Anterior cingulate cortex (tissue), 58 donors: ENCODE measurements at regions not wholly inside any gene's neighbourhood (a gene's known extent, or its start where the extent isn't known, plus 50 kb on each side); places are given as distances from the start of the nearest gene placed in this dataset.
A peak's percentile ranks its signal among the peaks of the same experiment; 100 is the strongest.

Experiments used
- DNase-seq, 58 donors: peaks; one replicate each; lab custom pipeline; 2025; lab: John Stamatoyannopoulos, UW

DNA sequence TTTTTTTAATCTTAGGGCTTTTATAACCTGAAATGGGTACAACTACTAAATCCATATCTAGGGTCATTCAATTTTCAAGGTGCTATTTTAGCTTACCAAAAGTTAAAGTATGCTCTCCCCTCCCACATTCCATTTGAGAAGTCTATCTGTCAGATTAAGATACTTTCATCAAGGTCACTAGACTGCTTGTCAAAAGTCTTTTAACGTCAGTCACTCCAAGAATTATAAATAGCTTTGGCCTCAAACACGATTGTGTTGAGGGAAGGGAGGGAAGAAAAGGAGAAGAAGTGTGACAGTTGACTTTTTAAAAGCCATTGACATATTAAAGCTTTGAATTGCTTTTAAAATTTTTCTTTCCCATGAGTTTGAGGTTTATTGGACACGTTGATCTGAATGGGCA is 175.8 kb downstream of the PTGER3 start:
- DNase-seq, result no peak

DNA sequence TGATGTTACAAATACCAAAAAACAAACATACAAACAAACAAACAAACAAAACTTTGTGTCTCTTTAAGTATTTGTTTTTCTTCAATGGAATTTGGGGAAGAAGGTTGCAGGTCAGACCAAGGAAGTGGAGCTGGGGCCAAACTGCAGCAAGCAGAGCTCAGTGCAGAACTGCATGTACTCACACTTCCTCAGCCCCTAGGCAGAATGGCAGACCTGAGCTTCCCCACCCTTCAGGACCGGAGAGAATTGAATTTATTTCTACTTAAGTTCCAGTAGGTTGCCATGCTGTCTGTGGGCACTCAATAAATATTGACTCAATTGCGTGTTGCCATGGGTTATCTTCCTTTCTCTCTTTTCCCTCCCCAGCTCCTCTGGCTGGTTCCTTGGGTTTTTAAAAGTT is 173.6 kb downstream of the PTGER3 start:
- DNase-seq, result no peak

DNA sequence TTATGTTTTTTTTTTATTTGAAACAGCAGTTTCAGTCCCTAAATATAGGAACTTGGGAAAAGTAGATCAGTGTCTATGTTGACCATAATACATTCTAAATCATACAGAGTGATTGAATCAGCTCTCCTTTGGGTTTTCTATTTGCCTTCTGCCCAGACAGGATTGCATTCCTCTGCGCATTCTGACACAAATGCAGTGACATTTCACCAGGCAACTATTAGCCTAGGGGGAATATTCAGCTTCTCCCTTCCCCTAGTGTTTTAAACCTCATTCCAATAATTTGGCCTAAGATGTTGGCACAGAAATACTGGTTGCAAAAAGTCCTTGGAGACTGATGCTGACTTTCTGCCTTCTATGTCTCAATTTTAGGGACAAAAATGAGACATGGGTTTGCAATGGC is 172.8 kb downstream of the PTGER3 start:
- no peak for DNase-seq

DNA sequence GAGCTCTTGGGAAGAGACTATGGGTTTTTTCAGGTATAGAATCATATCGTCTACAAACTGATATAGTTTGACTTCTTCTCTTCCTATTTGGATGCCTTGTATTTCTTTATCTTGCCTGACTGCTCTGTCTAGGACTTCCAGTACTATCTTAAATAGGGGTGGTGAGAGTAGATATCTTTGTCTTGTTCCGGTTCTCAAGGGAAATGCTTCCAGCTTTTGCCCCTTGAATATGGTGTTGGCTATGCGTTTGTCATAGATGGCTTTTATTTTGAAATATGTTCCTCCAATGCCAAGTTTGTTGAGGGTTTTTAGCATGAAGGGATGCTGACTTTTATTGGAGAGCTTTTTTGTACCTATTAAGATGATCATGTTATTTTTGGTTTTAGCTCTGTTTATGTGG is 170.3 kb downstream of the PTGER3 start:
- no peak for DNase-seq

DNA sequence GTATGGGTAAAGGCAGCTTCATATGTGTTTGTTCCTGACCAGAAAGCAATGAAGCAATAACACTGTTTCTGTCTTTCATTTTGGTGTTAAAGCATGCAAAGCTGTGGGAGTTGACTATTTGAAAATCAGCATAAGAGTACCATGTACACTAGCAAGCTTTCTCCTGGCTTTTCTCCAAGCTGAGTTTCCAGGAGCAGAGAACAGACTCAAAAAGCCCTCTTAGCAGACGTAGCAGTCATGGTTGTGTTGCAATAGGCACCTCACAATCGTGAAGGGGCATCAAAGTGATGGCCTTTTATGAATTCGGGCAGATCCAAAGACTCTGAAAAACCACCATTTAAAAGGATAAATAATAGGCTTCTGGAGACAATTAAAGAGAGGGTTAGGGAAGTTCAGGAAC is 159.7 kb downstream of the PTGER3 start:
- peak in 1 of 58 donors; percentile 6 for DNase-seq

DNA sequence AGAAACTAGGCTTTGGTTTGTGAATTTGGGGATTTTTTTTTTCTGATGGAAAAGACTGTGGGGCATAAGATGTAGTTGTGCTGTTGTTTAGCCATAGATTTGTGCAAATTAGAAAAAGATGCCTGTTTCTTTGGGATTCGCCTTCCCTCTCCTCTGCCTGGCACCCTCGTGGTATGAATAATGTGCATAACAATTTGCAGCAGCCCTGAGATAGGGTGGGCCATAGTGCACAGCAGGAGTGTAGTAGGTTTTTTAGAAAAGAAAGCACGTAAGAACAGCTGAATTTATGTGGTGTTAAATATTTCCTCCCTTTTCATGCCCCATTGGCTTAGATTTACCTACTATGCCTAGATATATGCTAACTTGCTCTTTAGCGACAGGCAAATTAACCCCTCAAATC is 158.9 kb downstream of the PTGER3 start:
- no peak for DNase-seq

DNA sequence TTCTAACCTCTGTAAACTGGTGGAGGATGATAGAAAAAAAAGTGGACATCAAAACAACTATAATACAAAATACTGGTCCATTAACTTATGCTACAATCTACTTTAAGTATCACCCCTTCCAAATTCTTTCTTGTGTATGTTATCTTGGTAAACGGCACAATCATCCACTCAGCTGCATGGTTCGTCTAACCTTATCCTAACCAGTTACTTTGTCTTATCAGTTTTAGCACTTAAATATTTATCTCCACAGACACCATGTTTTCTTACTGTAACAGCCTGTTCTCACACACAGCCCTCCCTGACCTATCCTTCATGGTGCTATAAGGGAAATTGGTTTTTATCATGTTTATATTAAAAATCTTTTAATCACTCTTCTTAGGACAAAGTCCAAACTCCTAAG is 157.2 kb downstream of the PTGER3 start:
- DNase-seq, result no peak

DNA sequence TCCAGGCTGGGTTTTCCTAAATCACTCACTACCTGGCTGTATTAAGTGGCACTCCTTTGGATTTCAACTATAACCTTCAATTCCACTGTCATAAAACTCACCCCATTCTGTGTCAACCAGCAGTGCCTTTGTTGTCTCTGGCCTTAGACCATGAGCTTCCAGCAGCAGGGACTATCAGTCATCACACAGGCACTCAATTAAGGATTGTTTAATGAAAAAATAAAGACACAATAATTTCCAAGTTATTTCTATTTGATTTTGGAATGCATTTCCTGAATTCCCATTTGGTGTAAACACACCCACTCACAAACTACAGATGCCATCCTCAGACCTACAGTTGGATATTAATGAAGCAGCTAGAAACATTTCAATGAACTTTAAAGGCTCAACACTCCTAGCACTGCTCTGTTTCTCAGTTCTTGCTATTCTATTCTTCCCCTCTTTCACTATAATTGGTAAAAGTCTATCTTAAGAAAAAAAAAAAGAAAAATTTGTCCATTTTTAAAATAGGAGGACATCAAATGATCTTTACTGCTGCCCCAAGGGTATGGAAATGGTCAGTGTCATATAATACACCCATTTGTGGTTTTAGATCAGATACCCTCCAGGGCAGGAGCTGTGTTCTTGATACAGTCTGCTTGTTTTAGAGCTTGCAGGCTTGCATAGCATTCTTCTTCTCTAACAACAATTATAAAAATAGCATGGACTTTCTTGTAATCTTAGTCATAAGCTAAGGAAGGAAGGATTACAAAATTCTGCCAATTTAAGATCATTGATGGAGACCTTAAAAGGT is 156.4 kb downstream of the PTGER3 start:
- DNase-seq, result no peak

DNA sequence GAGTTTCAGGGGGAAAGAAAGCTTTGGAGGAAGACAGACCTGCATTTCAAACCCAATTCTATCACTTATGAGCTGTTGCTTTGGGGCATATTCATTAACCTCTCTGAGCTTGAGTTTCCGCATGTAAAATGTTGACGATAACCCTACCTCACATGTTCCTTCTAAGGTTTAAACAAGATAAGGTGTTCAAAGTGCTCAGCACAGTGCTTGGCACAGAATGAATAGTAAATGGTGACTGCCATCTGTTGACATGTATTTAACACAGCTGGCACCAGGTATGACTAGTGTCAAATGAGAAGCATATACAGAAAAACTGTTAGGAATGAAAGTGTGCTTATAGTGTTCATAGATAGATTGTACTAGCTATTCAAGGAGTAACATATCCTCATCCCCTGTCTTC is 155.5 kb downstream of the PTGER3 start:
- DNase-seq, result no peak

DNA sequence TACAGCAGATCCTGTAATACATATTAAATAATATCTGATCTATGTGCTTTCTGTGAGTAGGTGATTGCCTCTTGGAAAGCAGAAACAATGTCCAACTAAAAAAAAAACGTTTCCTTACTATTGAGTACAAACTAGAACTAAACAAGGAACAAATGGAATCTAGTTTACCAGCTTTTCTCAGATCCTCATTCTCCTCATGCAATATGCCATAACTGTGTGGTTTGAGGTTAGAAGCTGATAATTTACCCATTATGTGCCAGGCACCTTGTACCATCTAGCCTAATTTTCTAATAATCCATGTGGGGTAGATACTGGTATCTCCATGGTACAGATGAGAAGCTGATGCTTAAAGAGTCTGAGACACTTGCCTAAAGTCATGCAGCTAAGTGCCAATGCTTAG is 154.7 kb downstream of the PTGER3 start:
- no peak for DNase-seq

DNA sequence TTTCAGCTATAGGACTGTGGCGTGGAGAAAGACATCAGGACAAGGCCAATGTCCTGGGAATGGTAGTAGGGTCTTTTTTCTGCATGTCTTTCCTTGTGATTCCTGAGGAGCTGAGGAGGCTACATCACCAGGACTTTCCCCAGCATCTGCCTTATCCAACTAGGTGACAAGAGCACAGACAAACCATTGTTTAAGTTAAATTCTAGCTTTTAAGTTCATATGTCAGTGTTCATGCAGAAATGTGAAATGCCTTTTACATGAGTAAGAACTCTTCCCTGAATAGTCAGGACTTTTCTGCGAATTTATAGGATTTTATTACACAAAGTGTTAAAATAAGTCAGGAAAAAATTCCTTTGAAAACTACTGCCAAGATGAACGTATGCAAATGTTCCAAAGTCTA is 154.2 kb downstream of the PTGER3 start:
- no peak for DNase-seq

DNA sequence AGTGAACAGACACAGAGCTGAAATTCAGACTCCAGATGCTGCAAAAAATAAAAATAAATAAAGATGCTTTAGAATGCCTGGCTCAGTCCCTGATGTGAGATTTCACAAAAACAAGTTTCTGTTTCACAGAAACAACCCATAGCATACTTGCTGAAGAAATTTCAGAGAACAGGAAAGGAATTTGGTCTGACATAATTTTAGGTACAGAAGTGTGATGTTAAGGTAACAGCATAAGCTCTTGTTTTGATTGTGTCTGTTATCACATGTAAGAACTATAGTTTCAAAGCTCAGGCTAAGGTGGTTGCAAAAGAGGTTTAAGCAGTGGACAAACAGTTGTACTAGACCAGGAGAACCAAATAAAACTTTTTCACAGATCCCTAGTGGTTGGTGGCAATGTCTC is 152.1 kb downstream of the PTGER3 start:
- DNase-seq, result no peak

DNA sequence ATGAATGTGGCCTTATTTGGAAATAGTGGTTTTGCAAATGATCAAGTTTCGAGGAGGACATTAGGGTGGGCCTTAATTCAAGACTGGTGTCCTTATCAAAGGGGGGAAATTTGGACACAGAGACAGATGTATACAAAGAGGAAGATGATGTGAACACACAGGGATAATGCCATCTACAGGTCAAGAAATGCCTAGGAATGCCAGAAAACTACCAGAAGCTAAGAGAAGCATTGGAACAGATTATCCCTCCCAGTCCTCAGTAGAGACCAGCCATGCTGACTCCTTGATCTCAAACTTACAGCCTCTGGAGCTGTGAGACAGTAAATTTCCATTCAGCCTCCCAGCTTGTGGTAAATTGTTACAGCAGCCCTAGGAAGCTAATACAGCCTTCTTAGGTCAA is 151.4 kb downstream of the PTGER3 start:
- no peak for DNase-seq

DNA sequence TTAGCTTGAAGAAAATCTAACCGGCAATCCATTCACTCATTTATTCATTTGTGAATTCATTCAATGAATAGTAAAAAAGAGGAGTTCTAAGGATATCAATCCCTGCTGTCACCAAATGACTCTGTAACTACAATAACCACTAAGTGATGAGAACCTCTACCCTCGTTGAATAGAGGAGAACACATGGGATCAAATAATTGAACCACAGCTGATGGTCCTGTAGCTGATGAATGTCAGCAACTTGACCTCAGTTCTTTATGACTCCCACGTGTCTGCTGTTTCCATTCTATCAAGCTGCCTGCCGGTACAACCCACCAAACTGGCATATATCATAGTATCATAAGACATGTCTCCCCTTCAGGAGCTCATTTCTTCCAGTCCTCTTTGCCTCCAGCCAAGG is 150.3 kb downstream of the PTGER3 start:
- no peak for DNase-seq

DNA sequence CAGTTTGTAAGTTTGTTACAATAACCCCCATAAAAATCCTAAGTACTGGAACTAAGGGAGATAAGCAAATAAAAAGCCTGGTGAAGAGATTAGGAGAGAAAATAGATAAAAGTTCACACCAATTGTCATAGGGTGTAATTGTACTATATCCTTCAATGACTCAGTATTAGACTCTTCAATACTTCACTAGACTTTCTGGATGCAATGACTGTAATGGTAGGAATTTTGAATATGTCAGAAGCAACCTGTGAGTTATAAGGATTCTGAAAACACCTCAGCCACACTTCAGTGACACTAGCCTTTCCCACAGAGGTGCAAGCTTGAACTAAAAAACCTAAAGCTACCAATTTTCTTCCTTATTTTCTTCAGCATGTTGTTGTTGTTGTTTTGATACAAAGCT is 147.9 kb downstream of the PTGER3 start:
- no peak for DNase-seq

DNA sequence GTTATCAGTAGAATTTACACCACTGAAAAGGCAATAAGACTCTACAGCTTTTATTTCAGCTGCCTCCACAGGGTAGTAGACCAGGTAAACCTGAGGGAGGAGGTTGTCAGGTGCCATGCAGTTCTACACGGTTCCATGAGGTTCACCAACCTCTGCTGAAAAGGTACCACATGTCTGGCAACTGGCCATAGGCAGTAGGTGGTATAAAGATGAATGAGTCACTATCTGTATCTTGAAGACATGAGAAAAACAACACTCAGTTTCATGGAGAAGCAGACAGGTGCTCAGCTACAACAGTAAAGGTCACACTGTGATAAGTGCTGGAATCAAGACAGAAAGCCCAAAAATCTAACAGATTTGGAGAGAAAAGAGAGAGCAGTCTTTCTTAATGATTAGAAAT is 145.4 kb downstream of the PTGER3 start:
- no peak for DNase-seq

DNA sequence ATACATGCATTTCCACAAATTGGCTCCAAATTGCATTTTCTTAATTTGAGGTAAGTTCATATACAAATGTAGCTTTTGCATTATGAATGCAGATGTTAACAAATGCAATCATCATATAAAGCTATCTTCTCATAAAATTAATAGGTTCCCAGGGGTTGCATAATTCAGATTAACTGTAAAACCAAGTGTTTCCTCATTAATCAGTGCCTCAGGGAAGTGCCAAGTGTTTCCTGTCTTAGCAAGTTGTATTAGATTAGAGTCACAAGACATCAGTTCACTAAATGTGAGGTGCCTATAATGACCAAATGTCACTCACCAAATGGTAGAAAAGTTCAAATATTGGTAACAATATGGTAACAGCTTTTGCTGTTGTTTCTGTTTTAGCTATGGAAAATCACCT is 140.8 kb downstream of the PTGER3 start:
- DNase-seq, result no peak

DNA sequence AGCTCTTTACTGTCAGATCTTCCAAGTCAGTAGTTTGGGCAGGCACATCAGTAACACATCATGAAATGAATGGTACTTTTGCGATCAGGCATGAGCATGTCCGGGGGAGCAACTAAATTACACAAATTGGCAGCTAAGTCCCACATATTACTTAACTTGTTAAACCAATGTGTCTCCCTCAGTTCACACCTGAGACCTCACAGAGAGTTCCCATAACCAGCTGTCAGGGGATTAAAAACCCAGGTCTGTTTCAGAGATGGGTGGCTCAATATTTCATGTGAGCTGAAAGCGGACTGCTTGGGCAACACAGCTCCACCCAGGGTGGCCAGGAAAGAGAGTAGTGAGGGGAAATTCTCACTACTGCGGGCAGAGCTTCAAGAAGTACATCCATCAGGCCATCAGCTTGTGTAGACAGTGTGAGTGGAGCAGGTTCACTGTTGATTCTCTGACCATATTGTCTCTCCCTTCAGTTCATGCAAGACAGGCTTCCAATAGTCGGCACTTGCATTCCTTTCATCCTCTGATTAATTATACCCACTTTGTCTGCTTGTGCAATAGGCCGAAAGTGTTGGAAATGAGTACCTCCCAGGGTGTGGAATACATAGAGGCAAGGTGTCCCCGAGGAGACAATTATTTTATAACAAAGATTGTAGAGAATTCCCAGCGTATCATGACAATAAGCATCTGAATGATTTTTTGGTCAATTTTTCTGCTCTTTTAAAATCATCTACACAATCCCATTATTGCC is 139.9 kb downstream of the PTGER3 start:
- no peak for DNase-seq

DNA sequence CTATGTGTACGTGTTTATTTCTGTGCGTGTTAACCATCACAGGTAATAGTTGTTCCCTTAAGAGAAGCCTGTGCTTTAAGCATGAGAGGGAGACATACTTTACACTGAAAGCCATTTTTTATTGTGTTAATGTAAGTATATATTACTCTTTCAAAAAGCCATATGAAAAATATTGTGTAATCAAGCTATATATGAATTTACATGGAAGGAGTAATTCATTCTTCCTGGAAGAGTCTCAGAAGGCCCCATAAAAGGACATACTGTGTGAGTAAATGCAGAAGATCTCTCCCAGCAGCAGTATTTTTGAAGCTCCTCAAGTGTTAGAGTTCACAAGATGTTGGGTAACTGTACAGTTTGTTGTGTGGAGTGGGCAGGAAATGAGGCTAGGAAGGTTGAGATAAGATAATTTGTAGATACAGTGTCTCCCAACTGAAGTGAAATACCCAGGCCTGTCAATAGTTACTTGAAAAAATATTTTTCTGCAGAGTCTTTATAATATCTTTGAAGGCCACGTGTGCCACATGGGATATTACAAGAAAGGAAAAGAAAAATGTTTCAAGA is 138.3 kb downstream of the PTGER3 start:
- no peak for DNase-seq

DNA sequence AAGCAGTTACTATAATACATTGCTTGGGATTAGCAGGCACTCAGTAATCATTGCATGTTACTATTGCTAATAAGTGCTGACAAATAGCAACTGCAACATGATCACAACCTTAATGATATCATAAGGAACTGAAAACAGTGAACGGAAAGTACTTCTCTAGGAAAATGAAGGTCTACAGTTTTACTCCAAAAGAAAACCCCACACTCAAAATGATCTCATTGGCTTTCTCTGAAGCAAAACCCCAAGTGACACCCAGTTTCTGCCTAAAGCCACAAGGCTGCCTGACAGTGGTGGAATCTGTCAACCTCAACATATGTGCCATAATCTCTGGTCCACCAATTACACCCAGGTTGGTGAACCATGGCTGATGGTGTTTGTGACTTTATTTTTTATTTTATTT is 137.6 kb downstream of the PTGER3 start:
- DNase-seq, result no peak

DNA sequence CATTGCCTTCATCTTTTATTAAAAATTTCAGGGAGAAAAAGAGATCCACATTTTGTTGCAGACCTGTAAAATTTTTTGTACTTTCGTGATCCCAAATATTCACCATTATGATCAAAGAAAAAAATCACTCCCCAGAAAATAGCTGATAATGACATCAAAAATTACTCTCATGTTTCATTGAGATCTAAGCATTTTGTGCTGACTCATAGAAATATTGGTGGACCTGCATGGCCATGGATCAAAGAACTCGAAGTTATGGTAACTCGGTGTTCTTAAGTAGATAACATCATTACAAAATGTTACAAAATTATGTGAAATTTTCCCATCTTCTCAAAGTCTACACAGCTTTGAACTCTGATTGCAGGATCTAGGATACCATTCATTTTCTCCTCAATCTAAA is 135.8 kb downstream of the PTGER3 start:
- DNase-seq, result no peak

DNA sequence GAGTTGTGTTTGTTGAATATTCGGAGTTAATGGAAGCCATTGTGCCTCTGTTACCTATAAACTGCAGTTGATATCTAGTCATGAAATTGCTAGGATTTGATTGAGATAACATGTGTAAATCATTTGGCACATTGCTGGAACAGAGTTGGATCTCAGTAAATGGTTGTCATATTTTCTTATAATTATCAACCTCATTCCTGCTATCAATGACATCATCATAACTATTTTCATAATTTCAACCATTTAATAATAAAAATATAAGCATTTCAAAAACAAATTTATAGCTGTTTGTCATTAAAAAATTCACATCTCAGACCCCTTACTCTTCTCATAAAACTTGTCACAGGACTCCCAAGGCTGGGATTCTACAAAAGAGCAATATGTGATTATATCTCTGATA is 133.4 kb downstream of the PTGER3 start:
- no peak for DNase-seq
